GM12872 (cell line): ENCODE measurements at regions not wholly inside any gene's neighbourhood (a gene's known extent, or its start where the extent isn't known, plus 50 kb on each side); places are given as distances from the start of the nearest gene placed in this dataset.

ENCODE experiments used
- TF ChIP-seq, protein P1 (sequence below): IDR thresholded peaks from 3 replicates; pipeline ENCODE4 v1.5.1; 2011; ENCODE audit warnings: low read depth, mild to moderate bottlenecking, low read length, moderate library complexity; ENCODE audit not compliant: insufficient read depth

DNA sequence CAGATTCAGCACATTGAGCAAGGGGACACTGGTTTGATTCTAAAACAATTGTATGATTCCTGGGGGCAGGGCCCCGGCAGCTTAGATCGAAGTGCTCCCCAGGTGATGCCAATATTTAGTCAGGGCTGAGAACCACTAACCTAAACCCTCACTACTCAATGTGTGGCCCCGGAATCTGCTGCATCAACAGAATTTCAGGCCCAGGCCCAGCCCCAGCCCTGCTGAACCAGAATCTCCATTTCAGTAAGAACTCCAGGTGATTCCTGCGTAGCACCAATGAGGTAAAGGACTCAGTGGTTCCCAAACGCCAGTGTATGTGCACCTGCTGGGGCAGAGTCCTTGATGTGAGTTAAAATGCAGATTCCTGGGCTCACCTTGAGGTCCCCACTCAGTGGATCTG is 152.8 kb upstream of the KCNG1 start:
- TF ChIP-seq, protein P1, sequence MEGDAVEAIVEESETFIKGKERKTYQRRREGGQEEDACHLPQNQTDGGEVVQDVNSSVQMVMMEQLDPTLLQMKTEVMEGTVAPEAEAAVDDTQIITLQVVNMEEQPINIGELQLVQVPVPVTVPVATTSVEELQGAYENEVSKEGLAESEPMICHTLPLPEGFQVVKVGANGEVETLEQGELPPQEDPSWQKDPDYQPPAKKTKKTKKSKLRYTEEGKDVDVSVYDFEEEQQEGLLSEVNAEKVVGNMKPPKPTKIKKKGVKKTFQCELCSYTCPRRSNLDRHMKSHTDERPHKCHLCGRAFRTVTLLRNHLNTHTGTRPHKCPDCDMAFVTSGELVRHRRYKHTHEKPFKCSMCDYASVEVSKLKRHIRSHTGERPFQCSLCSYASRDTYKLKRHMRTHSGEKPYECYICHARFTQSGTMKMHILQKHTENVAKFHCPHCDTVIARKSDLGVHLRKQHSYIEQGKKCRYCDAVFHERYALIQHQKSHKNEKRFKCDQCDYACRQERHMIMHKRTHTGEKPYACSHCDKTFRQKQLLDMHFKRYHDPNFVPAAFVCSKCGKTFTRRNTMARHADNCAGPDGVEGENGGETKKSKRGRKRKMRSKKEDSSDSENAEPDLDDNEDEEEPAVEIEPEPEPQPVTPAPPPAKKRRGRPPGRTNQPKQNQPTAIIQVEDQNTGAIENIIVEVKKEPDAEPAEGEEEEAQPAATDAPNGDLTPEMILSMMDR = no peak

DNA sequence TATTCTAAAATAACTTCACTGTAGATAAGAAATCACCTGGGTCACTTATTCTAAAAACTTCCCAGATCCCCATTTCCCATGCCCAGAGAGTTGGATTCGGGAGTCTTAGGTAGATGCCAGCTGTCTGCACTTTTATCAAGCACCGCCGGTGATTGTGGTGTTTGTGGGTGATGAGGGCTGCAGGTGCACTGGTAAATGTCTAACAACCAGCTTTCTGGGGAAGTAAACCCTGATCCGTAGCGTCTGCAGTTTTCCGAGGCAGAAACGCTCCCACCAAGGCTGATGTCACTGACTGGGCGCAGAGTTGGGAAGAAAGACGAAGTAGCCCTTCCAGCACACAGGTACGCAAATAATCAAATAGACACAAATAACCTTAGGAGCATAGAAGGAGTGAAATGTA is 152.2 kb upstream of the KCNG1 start:
- TF ChIP-seq, protein P1 = no peak

- TF ChIP-seq, protein P1 = no peak
These were observed 151.6 kb upstream of the KCNG1 start for GRCh38 chr20:51174536-51174935.

DNA sequence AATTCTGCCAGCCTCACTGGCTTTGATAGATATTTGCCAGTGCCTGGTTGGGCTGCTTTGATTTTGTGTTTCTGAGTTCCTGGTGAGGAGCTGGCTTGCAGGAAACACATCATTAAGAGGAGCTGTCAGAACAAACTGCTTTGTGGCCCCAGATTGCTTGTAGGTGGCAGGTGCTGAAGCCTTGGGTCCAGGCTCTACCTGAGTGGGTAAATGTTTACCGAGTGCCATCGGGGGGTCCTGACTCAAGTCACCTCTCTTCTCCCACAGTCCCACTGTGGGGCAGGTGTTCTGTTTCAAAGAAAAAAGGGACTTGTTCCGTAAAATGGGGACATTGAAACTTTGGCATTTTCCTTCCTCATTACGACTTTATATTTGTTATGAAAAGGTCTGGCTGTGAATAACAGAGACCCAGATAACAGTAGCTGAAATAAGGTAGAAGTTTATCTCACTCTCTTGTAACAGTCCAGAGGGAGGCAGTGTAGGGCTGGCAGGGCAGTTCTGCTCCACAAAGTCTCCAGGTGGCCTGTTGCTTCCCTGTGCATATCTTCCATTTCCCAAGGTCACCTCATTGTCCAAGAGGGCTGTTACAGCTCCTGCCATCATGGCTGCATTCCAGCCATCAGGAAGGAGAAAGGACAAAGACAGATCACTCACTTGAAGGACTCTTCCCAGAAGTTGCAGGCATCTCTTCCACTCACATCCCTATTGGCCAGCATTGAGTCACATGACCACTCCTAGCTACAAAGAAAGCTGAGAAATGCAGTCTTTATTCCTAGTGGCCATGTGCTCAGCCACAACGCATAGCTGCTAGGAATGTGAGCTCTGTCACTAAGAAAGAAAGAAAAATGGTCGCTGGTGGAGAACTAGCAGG is 149.9 kb upstream of the KCNG1 start:
- TF ChIP-seq, protein P1 = no peak

DNA sequence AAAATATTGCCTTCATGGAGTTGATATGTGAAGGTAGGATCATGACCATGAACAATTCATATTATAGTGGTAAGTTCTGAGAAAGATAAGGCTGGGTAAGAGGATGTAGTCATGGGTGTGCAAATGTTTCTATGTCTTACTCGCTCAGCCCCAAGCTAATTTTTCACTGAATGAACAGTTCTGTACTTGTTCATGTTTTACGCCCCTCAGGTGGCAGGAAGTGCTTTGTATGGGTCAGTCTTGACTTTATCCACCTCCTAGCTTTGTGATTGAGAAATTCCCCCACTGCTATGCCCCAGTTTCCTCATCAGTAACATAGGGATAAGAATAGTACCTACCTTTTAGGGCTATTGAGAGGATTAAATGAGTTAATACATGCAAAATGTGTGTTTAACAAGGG is 148.2 kb upstream of the KCNG1 start:
- TF ChIP-seq, protein P1 = no peak

DNA sequence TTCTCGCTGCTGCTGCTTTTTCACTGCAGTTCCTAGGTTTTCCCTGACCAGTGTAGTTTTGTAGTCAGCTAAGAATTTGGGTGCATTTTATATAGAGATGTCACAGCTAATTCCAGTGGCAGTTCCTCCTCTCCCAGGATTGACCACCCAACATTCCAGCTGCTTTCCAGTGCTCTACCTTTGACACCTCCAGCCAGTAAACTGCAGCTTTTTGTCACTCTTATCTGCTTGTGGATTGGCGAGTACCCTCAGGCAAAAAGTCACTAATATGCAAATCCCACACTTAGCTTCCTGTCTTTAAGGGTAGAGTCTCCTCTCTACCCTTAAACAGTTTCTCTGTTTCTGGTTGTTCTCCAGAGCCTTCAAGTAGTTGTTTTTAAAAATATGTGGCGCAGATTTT is 146.9 kb upstream of the KCNG1 start:
- TF ChIP-seq, protein P1 = no peak

GRCh38 chr20:51166489-51166888 is 143.6 kb upstream of the KCNG1 start:
- TF ChIP-seq, protein P1 = no peak

- TF ChIP-seq, protein P1 = no peak
These were observed 142.2 kb upstream of the KCNG1 start for GRCh38 chr20:51165131-51165530.
